Neural cell (in vitro differentiated cells): ENCODE measurements at regions not wholly inside any gene's neighbourhood (a gene's known extent, or its start where the extent isn't known, plus 50 kb on each side); places are given as distances from the start of the nearest gene placed in this dataset.

Experiments used
- H2AFZ ChIP-seq: fragments of 200-600, 300-800 bp; sonication (generic), shearing (Covaris generic); 2 replicates; pipeline ENCODE4 v1.6.0; 2014; ENCODE audit warnings: low read depth, mild to moderate bottlenecking, antibody characterized with exemption, low read length, moderate library complexity
- H3F3A ChIP-seq: fragments of 200-600 bp; shearing (Covaris generic); 2 replicates; pipeline ENCODE4 v1.6.1; 2016; ENCODE audit warnings: mild to moderate bottlenecking, moderate library complexity, mixed read lengths, antibody characterized with exemption, low read length; ENCODE audit not compliant: insufficient read depth, poor library complexity, severe bottlenecking
- H3K27ac ChIP-seq: fragments of 200-600, 300-800 bp; sonication (generic), shearing (Covaris generic); 2 replicates; pipeline ENCODE4 v1.5.1; 2014; ENCODE audit warnings: mild to moderate bottlenecking, low read length, moderate library complexity
- H3K27me3 ChIP-seq: fragments of 300-800, 200-600 bp; sonication (generic), shearing (Covaris generic); 2 replicates; pipeline ENCODE4 v1.6.0; 2014; ENCODE audit warnings: mild to moderate bottlenecking, low read depth, low read length, moderate library complexity; ENCODE audit not compliant: insufficient read depth
- H3K36me3 ChIP-seq: fragments of 300-800, 200-600 bp; sonication (generic), shearing (Covaris generic); 2 replicates; pipeline ENCODE4 v1.5.1; 2014; ENCODE audit warnings: mild to moderate bottlenecking, antibody characterized with exemption, low read length, moderate library complexity; ENCODE audit not compliant: insufficient read depth
- H3K4me2 ChIP-seq: fragments of 300-800, 200-600 bp; sonication (generic), shearing (Covaris generic); 2 replicates; pipeline ENCODE4 v1.6.0; 2014; ENCODE audit warnings: mild to moderate bottlenecking, low read length
- H3K4me3 ChIP-seq: fragments of 300-800, 200-600 bp; sonication (generic), shearing (Covaris generic); 2 replicates; pipeline ENCODE4 v1.5.1; 2014; ENCODE audit warnings: mild to moderate bottlenecking, low read length, moderate library complexity
- H3K79me2 ChIP-seq: fragments of 200-600 bp; shearing (Covaris generic); replicated peaks from 2 replicates; pipeline ENCODE4 v1.6.0; 2014; ENCODE audit warnings: mild to moderate bottlenecking, low read length, moderate library complexity; ENCODE audit not compliant: insufficient read depth
- H3K9ac ChIP-seq: fragments of 300-800, 200-600 bp; sonication (generic), shearing (Covaris generic); 2 replicates; pipeline ENCODE4 v1.6.1; 2016; ENCODE audit warnings: mild to moderate bottlenecking, low read length, mixed read lengths
- H3K9me2 ChIP-seq: fragments of 200-600 bp; shearing (Covaris generic); 2 replicates; pipeline ENCODE4 v1.6.1; 2016; ENCODE audit warnings: mild to moderate bottlenecking, low read length, mixed read lengths; ENCODE audit not compliant: insufficient read depth
- H3K9me3 ChIP-seq: fragments of 200-600, 300-800 bp; sonication (generic), shearing (Covaris generic); 2 replicates; pipeline ENCODE4 v1.6.1; 2016; ENCODE audit warnings: mild to moderate bottlenecking, mixed run types, low read length, moderate library complexity, mixed read lengths
- H4K20me1 ChIP-seq: fragments of 200-600 bp; shearing (Covaris generic); 2 replicates; pipeline ENCODE4 v1.6.1; 2016; ENCODE audit warnings: mild to moderate bottlenecking, mixed run types; ENCODE audit not compliant: insufficient read depth
- EP300 ChIP-seq: fragments of 450-650 bp; conservative IDR thresholded peaks from 2 replicates; pipeline ENCODE4 v1.6.1; 2014; ENCODE audit warnings: antibody characterized with exemption, mild to moderate bottlenecking, moderate library complexity; ENCODE audit not compliant: poor library complexity, severe bottlenecking
- EZH2 ChIP-seq: fragments of 200-600, 300-800 bp; shearing (Covaris generic), sonication (generic); IDR thresholded peaks from 2 replicates; pipeline ENCODE4 v1.6.1; 2014; ENCODE audit warnings: antibody characterized with exemption, low read length, borderline replicate concordance, mild to moderate bottlenecking; ENCODE audit not compliant: insufficient read depth, poor library complexity, severe bottlenecking
- MXI1 ChIP-seq: fragments of 450-650 bp; conservative IDR thresholded peaks from 2 replicates; pipeline ENCODE4 v1.6.1; 2014; ENCODE audit warnings: antibody characterized with exemption, mild to moderate bottlenecking; ENCODE audit not compliant: poor library complexity, severe bottlenecking
- POLR2AphosphoS5 ChIP-seq: IDR thresholded peaks from 2 replicates; pipeline ENCODE4 v1.6.1; 2012
- RAD21 ChIP-seq: fragments of 450-650 bp; conservative IDR thresholded peaks from 2 replicates; pipeline ENCODE4 v1.6.1; 2014; ENCODE audit warnings: antibody characterized with exemption, mild to moderate bottlenecking, moderate library complexity
- SMC3 ChIP-seq: fragments of 450-650 bp; conservative IDR thresholded peaks from 2 replicates; pipeline ENCODE4 v1.6.1; 2014; ENCODE audit warnings: antibody characterized with exemption, mild to moderate bottlenecking, moderate library complexity; ENCODE audit not compliant: poor library complexity
- TAF1 ChIP-seq: IDR thresholded peaks from 2 replicates; pipeline ENCODE4 v1.6.1; 2012; ENCODE audit warnings: low read depth
- TF ChIP-seq, protein P1 (sequence below): fragments of 450-650 bp; IDR thresholded peaks from 2 replicates; pipeline ENCODE4 v1.5.1; 2014; ENCODE audit warnings: antibody characterized with exemption, mild to moderate bottlenecking, moderate library complexity; ENCODE audit not compliant: poor library complexity, severe bottlenecking
- TF ChIP-seq, protein P2 (sequence below): IDR thresholded peaks from 2 replicates; pipeline ENCODE4 v1.6.1; 2012; ENCODE audit warnings: borderline replicate concordance

DNA sequence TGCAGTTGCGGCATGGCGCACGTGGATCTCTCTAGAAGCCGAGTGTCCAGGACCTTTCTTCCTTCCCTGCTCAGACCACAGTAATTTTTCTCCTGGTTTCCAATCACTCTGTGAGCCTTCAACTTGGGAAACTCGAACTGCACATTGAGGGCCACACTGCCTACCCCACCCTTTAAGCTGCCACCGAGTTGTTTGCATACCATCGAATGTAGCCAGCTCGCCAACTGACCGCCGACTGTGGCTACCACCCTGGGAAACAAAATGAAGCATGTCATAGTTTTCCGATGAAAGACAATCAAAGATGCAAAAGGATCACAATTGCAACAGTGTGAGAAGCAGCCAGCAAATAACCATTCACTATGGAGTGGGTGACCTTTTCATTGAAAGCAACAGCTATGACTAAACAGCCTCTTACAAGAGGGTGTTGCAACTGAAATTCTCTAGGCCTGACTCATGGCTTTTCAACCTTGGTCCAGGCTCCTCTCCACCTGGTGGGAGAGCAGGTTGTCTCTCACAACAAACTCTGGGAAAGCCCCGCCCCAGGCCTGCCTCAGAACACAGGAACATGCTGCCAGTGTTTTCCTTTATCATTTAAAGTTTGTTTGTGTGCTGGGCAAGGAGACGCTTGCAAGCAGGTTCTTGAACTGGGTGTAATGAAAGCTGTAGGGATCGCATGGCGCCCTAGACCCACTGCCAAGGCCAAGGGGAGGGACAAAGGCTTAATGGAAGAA is 141.7 kb upstream of the SERP2 start:
- no peak for TF ChIP-seq EP300
- no peak for TF ChIP-seq SMC3
- no peak for TF ChIP-seq RAD21
- no peak for TF ChIP-seq TAF1
- TF ChIP-seq EZH2, result no peak
- TF ChIP-seq, protein P1, sequence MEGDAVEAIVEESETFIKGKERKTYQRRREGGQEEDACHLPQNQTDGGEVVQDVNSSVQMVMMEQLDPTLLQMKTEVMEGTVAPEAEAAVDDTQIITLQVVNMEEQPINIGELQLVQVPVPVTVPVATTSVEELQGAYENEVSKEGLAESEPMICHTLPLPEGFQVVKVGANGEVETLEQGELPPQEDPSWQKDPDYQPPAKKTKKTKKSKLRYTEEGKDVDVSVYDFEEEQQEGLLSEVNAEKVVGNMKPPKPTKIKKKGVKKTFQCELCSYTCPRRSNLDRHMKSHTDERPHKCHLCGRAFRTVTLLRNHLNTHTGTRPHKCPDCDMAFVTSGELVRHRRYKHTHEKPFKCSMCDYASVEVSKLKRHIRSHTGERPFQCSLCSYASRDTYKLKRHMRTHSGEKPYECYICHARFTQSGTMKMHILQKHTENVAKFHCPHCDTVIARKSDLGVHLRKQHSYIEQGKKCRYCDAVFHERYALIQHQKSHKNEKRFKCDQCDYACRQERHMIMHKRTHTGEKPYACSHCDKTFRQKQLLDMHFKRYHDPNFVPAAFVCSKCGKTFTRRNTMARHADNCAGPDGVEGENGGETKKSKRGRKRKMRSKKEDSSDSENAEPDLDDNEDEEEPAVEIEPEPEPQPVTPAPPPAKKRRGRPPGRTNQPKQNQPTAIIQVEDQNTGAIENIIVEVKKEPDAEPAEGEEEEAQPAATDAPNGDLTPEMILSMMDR, result no peak
- TF ChIP-seq, protein P2, sequence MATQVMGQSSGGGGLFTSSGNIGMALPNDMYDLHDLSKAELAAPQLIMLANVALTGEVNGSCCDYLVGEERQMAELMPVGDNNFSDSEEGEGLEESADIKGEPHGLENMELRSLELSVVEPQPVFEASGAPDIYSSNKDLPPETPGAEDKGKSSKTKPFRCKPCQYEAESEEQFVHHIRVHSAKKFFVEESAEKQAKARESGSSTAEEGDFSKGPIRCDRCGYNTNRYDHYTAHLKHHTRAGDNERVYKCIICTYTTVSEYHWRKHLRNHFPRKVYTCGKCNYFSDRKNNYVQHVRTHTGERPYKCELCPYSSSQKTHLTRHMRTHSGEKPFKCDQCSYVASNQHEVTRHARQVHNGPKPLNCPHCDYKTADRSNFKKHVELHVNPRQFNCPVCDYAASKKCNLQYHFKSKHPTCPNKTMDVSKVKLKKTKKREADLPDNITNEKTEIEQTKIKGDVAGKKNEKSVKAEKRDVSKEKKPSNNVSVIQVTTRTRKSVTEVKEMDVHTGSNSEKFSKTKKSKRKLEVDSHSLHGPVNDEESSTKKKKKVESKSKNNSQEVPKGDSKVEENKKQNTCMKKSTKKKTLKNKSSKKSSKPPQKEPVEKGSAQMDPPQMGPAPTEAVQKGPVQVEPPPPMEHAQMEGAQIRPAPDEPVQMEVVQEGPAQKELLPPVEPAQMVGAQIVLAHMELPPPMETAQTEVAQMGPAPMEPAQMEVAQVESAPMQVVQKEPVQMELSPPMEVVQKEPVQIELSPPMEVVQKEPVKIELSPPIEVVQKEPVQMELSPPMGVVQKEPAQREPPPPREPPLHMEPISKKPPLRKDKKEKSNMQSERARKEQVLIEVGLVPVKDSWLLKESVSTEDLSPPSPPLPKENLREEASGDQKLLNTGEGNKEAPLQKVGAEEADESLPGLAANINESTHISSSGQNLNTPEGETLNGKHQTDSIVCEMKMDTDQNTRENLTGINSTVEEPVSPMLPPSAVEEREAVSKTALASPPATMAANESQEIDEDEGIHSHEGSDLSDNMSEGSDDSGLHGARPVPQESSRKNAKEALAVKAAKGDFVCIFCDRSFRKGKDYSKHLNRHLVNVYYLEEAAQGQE, result no peak
- no peak for TF ChIP-seq MXI1
- TF ChIP-seq POLR2AphosphoS5, result no peak
- no peak overlapping the region for H3K4me2 ChIP-seq
- no peaks in the 10 kb centered on the region for H3F3A ChIP-seq
- H4K20me1 ChIP-seq, result no peaks in the 10 kb centered on the region
- H3K9me3 ChIP-seq, result no peaks in the 10 kb centered on the region
- no peaks in the 10 kb centered on the region for H3K79me2 ChIP-seq
- no peak overlapping the region for H3K4me3 ChIP-seq
- no peak overlapping the region for H3K27ac ChIP-seq
- no peaks in the 10 kb centered on the region for H3K9me2 ChIP-seq
- H3K27me3 ChIP-seq, result no peaks in the 10 kb centered on the region
- no peak overlapping the region for H3K9ac ChIP-seq
- H3K36me3 ChIP-seq, result no peaks in the 10 kb centered on the region
- no peak overlapping the region for H2AFZ ChIP-seq

DNA sequence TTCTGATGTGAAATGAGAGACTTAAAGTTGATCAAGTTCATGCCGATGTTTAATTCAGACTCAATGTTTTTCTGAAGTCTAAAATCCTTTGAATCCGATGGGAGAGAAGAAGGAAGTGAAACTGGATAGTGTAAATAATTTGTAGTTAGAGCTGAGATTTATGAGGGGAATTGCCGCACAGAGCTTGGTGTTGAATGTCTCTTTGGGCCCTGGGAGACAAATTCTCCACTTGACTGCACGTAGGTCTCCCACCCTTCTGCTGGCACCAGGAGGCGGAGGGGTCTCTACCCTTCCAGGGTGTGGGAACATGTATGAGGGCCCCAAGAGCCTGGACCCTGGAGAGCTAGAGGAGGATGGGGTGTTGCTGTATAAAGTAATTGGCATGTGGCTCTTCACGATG is 140.8 kb upstream of the SERP2 start:
- no peaks in the 10 kb centered on the region for H3F3A ChIP-seq
- no peaks in the 10 kb centered on the region for H3K9me3 ChIP-seq
- H3K36me3 ChIP-seq, result no peaks in the 10 kb centered on the region
- H3K4me2 ChIP-seq, result no peak overlapping the region
- no peak overlapping the region for H2AFZ ChIP-seq
- no peak for TF ChIP-seq POLR2AphosphoS5
- no peak for TF ChIP-seq EP300
- TF ChIP-seq, protein P1, result no peak
- no peak for TF ChIP-seq TAF1
- no peak for TF ChIP-seq MXI1
- no peak for TF ChIP-seq EZH2
- H3K79me2 ChIP-seq, result no peaks in the 10 kb centered on the region
- H3K27ac ChIP-seq, result no peak overlapping the region
- H3K9me2 ChIP-seq, result no peaks in the 10 kb centered on the region
- no peaks in the 10 kb centered on the region for H3K27me3 ChIP-seq
- H4K20me1 ChIP-seq, result no peaks in the 10 kb centered on the region
- no peak overlapping the region for H3K4me3 ChIP-seq
- no peak overlapping the region for H3K9ac ChIP-seq
